Liver (tissue), 8 donors: ENCODE measurements at regions not wholly inside any gene's neighbourhood (a gene's known extent, or its start where the extent isn't known, plus 50 kb on each side); places are given as distances from the start of the nearest gene placed in this dataset.

Experiments used
- DNase-seq: peaks from one replicate; pipeline ENCODE4 v3.0.0-alpha.2; 2017; ENCODE audit warnings: low spot score
- H3K27ac ChIP-seq, 2 donors: one replicate each; pipeline ENCODE4 v1.7.0; 2013; ENCODE audit warnings: inconsistent platforms in 2 of 2, low read length in 2 of 2, control low read depth in 1 of 2, low read depth in 1 of 2, mild to moderate bottlenecking in 1 of 2
- H3K27me3 ChIP-seq, 4 donors: one replicate each; pipeline versions ENCODE4 v1.6.1 to v1.7.0; 2013; ENCODE audit warnings: low read length in 3 of 4, inconsistent platforms in 1 of 4, mild to moderate bottlenecking in 1 of 4, moderate library complexity in 1 of 4; ENCODE audit not compliant: control insufficient read depth in 4 of 4, insufficient read depth in 4 of 4
- H3K36me3 ChIP-seq, 4 donors: one replicate each; pipeline versions ENCODE4 v1.6.1 to v1.7.0; 2013; ENCODE audit warnings: low read length in 3 of 4, mild to moderate bottlenecking in 3 of 4, low read depth in 1 of 4, moderate library complexity in 1 of 4; ENCODE audit not compliant: control insufficient read depth in 4 of 4, insufficient read depth in 3 of 4
- H3K4me1 ChIP-seq, 4 donors: one replicate each; pipeline versions ENCODE4 v1.6.1 to v1.7.0; 2013; ENCODE audit warnings: low read length in 3 of 4, mild to moderate bottlenecking in 3 of 4, moderate library complexity in 1 of 4; ENCODE audit not compliant: control insufficient read depth in 4 of 4, insufficient read depth in 4 of 4
- H3K4me3 ChIP-seq, 3 donors: one replicate each; pipeline versions ENCODE4 v1.6.1 to v1.7.0; 2013; ENCODE audit warnings: low read length in 3 of 3, control low read depth in 1 of 3, low read depth in 1 of 3, mild to moderate bottlenecking in 1 of 3
- H3K9ac ChIP-seq, 2 donors: one replicate each; pipeline ENCODE4 v1.7.0; 2013; ENCODE audit warnings: low read length in 2 of 2, mild to moderate bottlenecking in 2 of 2, moderate library complexity in 2 of 2, control low read depth in 1 of 2, low read depth in 1 of 2
- H3K9me3 ChIP-seq, 4 donors: one replicate each; pipeline versions ENCODE4 v1.6.1 to v1.7.0; 2013; ENCODE audit warnings: low read length in 3 of 4; ENCODE audit not compliant: control insufficient read depth in 4 of 4
- EGR1 ChIP-seq, 2 donors: IDR thresholded peaks; 2 replicates each; pipeline ENCODE4 v1.6.1; 2016 to 2018; ENCODE audit warnings: antibody characterized with exemption in 2 of 2, low read depth in 2 of 2
- FOXA1 ChIP-seq: IDR thresholded peaks from 2 replicates; pipeline ENCODE4 v1.6.1; 2016; ENCODE audit warnings: antibody characterized with exemption
- GABPA ChIP-seq, 2 donors: IDR thresholded peaks in 1 of 2; conservative IDR thresholded peaks in 1 of 2; 2 replicates each; pipeline ENCODE4 v1.6.1; 2016; ENCODE audit warnings: antibody characterized with exemption in 2 of 2, mild to moderate bottlenecking in 1 of 2, moderate library complexity in 1 of 2
- HNF4A ChIP-seq, 2 donors: conservative IDR thresholded peaks; 2 replicates each; pipeline ENCODE4 v1.6.1; 2016; ENCODE audit warnings: antibody characterized with exemption in 2 of 2, mild to moderate bottlenecking in 2 of 2
- HNF4G ChIP-seq: IDR thresholded peaks from 2 replicates; pipeline ENCODE4 v1.6.1; 2016; ENCODE audit warnings: antibody characterized with exemption
- JUND ChIP-seq, 2 donors: IDR thresholded peaks; 2 replicates each; pipeline ENCODE4 v1.6.1; 2016; ENCODE audit warnings: antibody characterized with exemption in 2 of 2
- MAX ChIP-seq: IDR thresholded peaks from 2 replicates; pipeline ENCODE4 v1.6.1; 2016; ENCODE audit warnings: antibody characterized with exemption
- NR2F2 ChIP-seq: IDR thresholded peaks from 2 replicates; pipeline ENCODE4 v1.6.1; 2016; ENCODE audit warnings: antibody characterized with exemption
- RXRA ChIP-seq, 2 donors: IDR thresholded peaks; 2 replicates each; pipeline ENCODE4 v1.6.1; 2017 to 2018; ENCODE audit warnings: antibody characterized with exemption in 2 of 2, mild to moderate bottlenecking in 1 of 2
- YY1 ChIP-seq: IDR thresholded peaks from 2 replicates; pipeline ENCODE4 v1.6.1; 2016; ENCODE audit warnings: antibody characterized with exemption, mild to moderate bottlenecking
- WGBS: extraction: QIAGEN DNeasy Blood & Tissue Kit; methylation state at CpG from one replicate; pipeline ENCODE4 v1.1.7; 2013; 5-methylcytosine and 5-hydroxymethylcytosine counted together
- TF ChIP-seq, protein P1 (sequence below): fragments of 150-350 bp; IDR thresholded peaks from 2 replicates; pipeline ENCODE4 v1.5.1; 2017; ENCODE audit warnings: improper control_type of control experiment, low read depth, low read length; ENCODE audit not compliant: missing input control
- donor health status: healthy.
- donor health status: healthy.
- donor health status: healthy.
- donor health status: healthy.
- donor health status: healthy.

- TF ChIP-seq, protein P1, sequence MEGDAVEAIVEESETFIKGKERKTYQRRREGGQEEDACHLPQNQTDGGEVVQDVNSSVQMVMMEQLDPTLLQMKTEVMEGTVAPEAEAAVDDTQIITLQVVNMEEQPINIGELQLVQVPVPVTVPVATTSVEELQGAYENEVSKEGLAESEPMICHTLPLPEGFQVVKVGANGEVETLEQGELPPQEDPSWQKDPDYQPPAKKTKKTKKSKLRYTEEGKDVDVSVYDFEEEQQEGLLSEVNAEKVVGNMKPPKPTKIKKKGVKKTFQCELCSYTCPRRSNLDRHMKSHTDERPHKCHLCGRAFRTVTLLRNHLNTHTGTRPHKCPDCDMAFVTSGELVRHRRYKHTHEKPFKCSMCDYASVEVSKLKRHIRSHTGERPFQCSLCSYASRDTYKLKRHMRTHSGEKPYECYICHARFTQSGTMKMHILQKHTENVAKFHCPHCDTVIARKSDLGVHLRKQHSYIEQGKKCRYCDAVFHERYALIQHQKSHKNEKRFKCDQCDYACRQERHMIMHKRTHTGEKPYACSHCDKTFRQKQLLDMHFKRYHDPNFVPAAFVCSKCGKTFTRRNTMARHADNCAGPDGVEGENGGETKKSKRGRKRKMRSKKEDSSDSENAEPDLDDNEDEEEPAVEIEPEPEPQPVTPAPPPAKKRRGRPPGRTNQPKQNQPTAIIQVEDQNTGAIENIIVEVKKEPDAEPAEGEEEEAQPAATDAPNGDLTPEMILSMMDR = no peak
- TF ChIP-seq MAX (no peak), FOXA1 (no peak), YY1 (no peak)
Observed at GRCh38 chr2:75309596-75310463, 110.5 kb upstream of the TACR1 start (continued).

DNA sequence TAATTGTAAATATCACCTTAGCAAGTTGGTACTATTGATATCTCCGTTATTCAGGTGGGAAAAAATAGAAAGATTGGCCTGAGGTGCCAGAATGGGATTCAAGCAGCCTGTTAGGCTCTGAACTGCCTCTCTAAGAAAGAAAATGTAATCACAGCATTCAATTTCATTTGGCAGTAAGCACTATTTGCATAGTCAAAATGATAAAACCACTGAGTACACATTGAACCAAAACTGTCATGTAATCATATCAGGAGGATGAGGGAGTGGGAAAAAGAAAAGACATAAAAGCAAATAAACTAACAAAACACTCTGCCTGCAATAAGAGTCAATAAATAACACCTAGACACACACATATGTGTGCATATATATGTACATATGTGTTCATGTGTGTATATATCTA lies 103.9 kb upstream of the TACR1 start:
- DNase-seq = no peak
- no peak overlapping the region for H3K9ac ChIP-seq
- H3K9me3 ChIP-seq = peaks cover 0 to 1% (median 0%) of the 10 kb centered on the region in 4 donors
- H3K4me3 ChIP-seq = no peak overlapping the region
- H3K36me3 ChIP-seq = no peaks in the 10 kb centered on the region
- TF ChIP-seq EGR1 (IDR thresholded peaks at IDR 0.05; ENCODE audit: low read depth in 2 of 2) = no peak
- no peak for TF ChIP-seq FOXA1
- TF ChIP-seq HNF4G = no peak
- TF ChIP-seq GABPA (IDR thresholded peaks at IDR 0.05 in 1 of 2, conservative IDR thresholded peaks at IDR 0.05 in 1 of 2) = no peak
- no peak for TF ChIP-seq JUND (IDR thresholded peaks at IDR 0.05)
- no peak overlapping the region for H3K27ac ChIP-seq
- H3K27me3 ChIP-seq = no peaks in the 10 kb centered on the region
- no peaks in the 10 kb centered on the region for H3K4me1 ChIP-seq
- 77% methylated on average over 1 of the region's 1 CpG for whole genome bisulfite sequencing

GRCh38 chr2:75294362-75294761 lies 95.0 kb upstream of the TACR1 start:
- no peak overlapping the region for H3K4me3 ChIP-seq
- 93% methylated on average over 1 of the region's 1 CpG for WGBS
- H3K36me3 ChIP-seq = no peaks in the 10 kb centered on the region
- no peaks in the 10 kb centered on the region for H3K4me1 ChIP-seq
- H3K27ac ChIP-seq = no peak overlapping the region
- H3K27me3 ChIP-seq = no peaks in the 10 kb centered on the region
- no peaks in the 10 kb centered on the region for H3K9me3 ChIP-seq
- no peak for DNase-seq
- no peak overlapping the region for H3K9ac ChIP-seq
- TF ChIP-seq JUND (IDR thresholded peaks at IDR 0.05) = no peak
- no peak for TF ChIP-seq EGR1 (IDR thresholded peaks at IDR 0.05; ENCODE audit: low read depth in 2 of 2)
- TF ChIP-seq NR2F2 = no peak

DNA sequence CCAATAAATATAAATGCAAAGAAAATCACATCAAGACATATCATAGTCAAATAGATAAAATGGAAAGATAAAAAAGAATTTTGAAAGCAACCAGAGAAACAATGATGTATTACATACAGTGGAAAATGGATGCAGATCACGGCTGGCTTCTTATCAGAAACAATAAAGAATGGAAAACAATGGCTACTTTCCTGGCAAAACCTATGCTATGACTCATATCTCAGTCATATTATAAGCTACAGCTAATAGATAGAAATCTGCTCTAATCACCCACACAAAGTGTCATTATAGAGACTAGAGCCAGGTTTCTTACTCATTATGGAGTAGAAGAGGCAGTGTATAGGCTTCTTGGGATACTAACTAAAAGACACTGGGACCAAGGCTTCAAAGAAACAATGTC lies 93.5 kb upstream of the TACR1 start:
- H3K4me1 ChIP-seq = no peaks in the 10 kb centered on the region
- no peak overlapping the region for H3K9ac ChIP-seq
- no peaks in the 10 kb centered on the region for H3K27me3 ChIP-seq
- TF ChIP-seq, protein P1 = no peak
- TF ChIP-seq RXRA (IDR thresholded peaks at IDR 0.05) = no peak
- TF ChIP-seq HNF4A (conservative IDR thresholded peaks at IDR 0.05) = no peak
- H3K4me3 ChIP-seq = no peak overlapping the region
- H3K27ac ChIP-seq = no peak overlapping the region
- no peak for DNase-seq
- WGBS = 77% methylated on average over 1 of the region's 1 CpG
- H3K36me3 ChIP-seq = no peaks in the 10 kb centered on the region
- H3K9me3 ChIP-seq = no peaks in the 10 kb centered on the region
